Activated B cell treated with CpG ODN at 0.5 μM for 24 hours (primary cell): ENCODE measurements at regions not wholly inside any gene's neighbourhood (a gene's known extent, or its start where the extent isn't known, plus 50 kb on each side); places are given as distances from the start of the nearest gene placed in this dataset.

Experiments used
- ATAC-seq: fragments of 200-7000 bp; cut with Tn5 transposase; one replicate; pipeline ENCODE4 v1.10.0; 2021; ENCODE audit warnings: low read depth, mild to moderate bottlenecking, moderate library complexity
- CTCF ChIA-PET: fragments of 350-600 bp; sonication (Branson Sonifier 250); formaldehyde crosslinking; loops from one replicate; lab custom pipeline; 2021; ENCODE audit warnings: antibody characterized with exemption; lab: Charles Lee
- POLR2A ChIA-PET: fragments of 350-600 bp; sonication (Branson Sonifier 250); formaldehyde crosslinking; loops from one replicate; lab custom pipeline; 2021; ENCODE audit warnings: antibody characterized with exemption; lab: Charles Lee
- DNase-seq: peaks from one replicate; pipeline ENCODE4 v3.0.0; 2022
- H3K27ac Mint-ChIP-seq: one replicate; pipeline ENCODE4 v1.8.0; 2020; ENCODE audit warnings: mixed read lengths
- H3K27me3 Mint-ChIP-seq: one replicate; pipeline ENCODE4 v1.8.0; 2021; ENCODE audit warnings: mixed read lengths
- H3K36me3 Mint-ChIP-seq: one replicate; pipeline ENCODE4 v1.8.0; 2021; ENCODE audit warnings: low read depth, mixed read lengths
- H3K4me1 Mint-ChIP-seq: one replicate; pipeline ENCODE4 v1.8.0; 2021; ENCODE audit warnings: mixed read lengths
- H3K4me3 Mint-ChIP-seq: one replicate; pipeline ENCODE4 v1.8.0; 2020; ENCODE audit warnings: mild to moderate bottlenecking, mixed read lengths
- H3K9me3 Mint-ChIP-seq: one replicate; pipeline ENCODE4 v1.8.0; 2020; ENCODE audit warnings: mixed read lengths
- CTCF ChIP-seq: fragments of 200-600 bp; IDR thresholded peaks from one replicate; pipeline ENCODE4 v1.8.0; 2022; ENCODE audit warnings: antibody characterized with exemption, mild to moderate bottlenecking
- intact Hi-C: fragments of 100-400 bp; cut with micrococcal nuclease; formaldehyde crosslinking; loops from one replicate; pipeline ENCODE4 v1.15.1; 2024

GRCh38 chr7:57198801-57199200, 66.6 kb upstream of the ZNF479 start:
- no peak overlapping the region for H3K27ac Mint-ChIP-seq
- peaks cover 5% of the 10 kb centered on the region for H3K9me3 Mint-ChIP-seq
- no peak for ATAC-seq
- DNase-seq, result no peak
- no peak overlapping the region for H3K4me3 Mint-ChIP-seq
- intact Hi-C loops, result no loop called here
- no peak for TF ChIP-seq CTCF
- POLR2A ChIA-PET, result no interaction called here
- CTCF ChIA-PET, result no interaction called here
- no peaks in the 10 kb centered on the region for H3K27me3 Mint-ChIP-seq
- no peaks in the 10 kb centered on the region for H3K36me3 Mint-ChIP-seq
- no peaks in the 10 kb centered on the region for H3K4me1 Mint-ChIP-seq

- ChIA-PET CTCF (no interaction called here), POLR2A (no interaction called here)
- TF ChIP-seq CTCF, result no peak
- ATAC-seq (no peak), DNase-seq (no peak)
- H3K9me3 Mint-ChIP-seq, result peaks cover 7% of the 10 kb centered on the region
- no peaks in the 10 kb centered on the region for H3K27me3 Mint-ChIP-seq
- H3K4me3 Mint-ChIP-seq, result no peak overlapping the region
- no peaks in the 10 kb centered on the region for H3K4me1 Mint-ChIP-seq
- H3K27ac Mint-ChIP-seq, result no peak overlapping the region
- intact Hi-C loops, result no loop called here
- H3K36me3 Mint-ChIP-seq, result no peaks in the 10 kb centered on the region
Observed at GRCh38 chr7:57199252-57199651, 67.0 kb upstream of the ZNF479 start.

- Mint-ChIP-seq H3K4me3 (no peak overlapping the region), H3K27ac (no peak overlapping the region), H3K9me3 (peaks cover 12% of the 10 kb centered on the region), H3K36me3 (no peaks in the 10 kb centered on the region), H3K4me1 (no peaks in the 10 kb centered on the region), H3K27me3 (no peaks in the 10 kb centered on the region)
- no peak for TF ChIP-seq CTCF
- intact Hi-C loops, result no loop called here
- DNase-seq (no peak), ATAC-seq (no peak)
- ChIA-PET CTCF (no interaction called here), POLR2A (no interaction called here)
Observed at GRCh38 chr7:57201021-57201894, 69.0 kb upstream of the ZNF479 start.

- DNase-seq (no peak), ATAC-seq (no peak)
- no peaks in the 10 kb centered on the region for H3K36me3 Mint-ChIP-seq
- intact Hi-C loops, result no loop called here
- ChIA-PET POLR2A (no interaction called here), CTCF (no interaction called here)
- no peaks in the 10 kb centered on the region for H3K4me1 Mint-ChIP-seq
- no peak overlapping the region for H3K27ac Mint-ChIP-seq
- TF ChIP-seq CTCF, result no peak
- no peaks in the 10 kb centered on the region for H3K27me3 Mint-ChIP-seq
- peaks cover 13% of the 10 kb centered on the region for H3K9me3 Mint-ChIP-seq
- no peak overlapping the region for H3K4me3 Mint-ChIP-seq
Observed at GRCh38 chr7:57201895-57202210, 69.6 kb upstream of the ZNF479 start.

GRCh38 chr7:57202274-57202673, 70.0 kb upstream of the ZNF479 start:
- ChIA-PET CTCF (no interaction called here), POLR2A (no interaction called here)
- Mint-ChIP-seq H3K4me3 (no peak overlapping the region), H3K9me3 (peaks cover 13% of the 10 kb centered on the region), H3K4me1 (no peaks in the 10 kb centered on the region), H3K27ac (no peak overlapping the region), H3K36me3 (no peaks in the 10 kb centered on the region), H3K27me3 (no peaks in the 10 kb centered on the region)
- DNase-seq (no peak), ATAC-seq (no peak)
- intact Hi-C loops, result no loop called here
- TF ChIP-seq CTCF, result no peak
